ENCODE measurements at regions not wholly inside any gene's neighbourhood (a gene's known extent, or its start where the extent isn't known, plus 50 kb on each side); places are given as distances from the start of the nearest gene placed in this dataset.

DNA sequence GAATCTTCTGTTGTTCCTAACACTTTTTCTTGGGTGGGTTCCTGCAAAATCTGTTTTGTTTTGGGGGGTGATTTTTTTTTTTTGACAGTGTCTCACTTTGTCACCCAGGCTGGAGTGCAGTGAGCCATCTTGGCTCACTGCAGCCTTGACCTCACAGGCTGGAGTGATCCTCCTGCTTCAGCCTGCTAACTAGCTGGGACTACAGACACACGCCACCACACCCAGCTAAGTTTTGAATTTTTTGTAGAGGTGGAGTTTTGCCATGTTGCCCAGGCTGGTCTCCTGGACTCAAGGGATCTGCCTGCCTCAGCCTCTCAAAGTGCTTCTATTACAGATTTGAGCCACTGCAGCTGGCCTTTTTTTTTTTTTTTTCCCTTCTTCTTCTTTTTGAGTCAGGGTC, 60.5 kb upstream of the SNAP91 start:
- no peak overlapping the region for H2AK5ac ChIP-seq (ENCODE audit: low read depth, low read length)
- no peaks in the 10 kb centered on the region for H3K9me3 ChIP-seq (ENCODE audit: control insufficient read depth, insufficient read depth, low read length)
- no peak overlapping the region for H2AFZ ChIP-seq (replicated peaks; ENCODE audit: low read length, poor library complexity)
- H3K9me1 ChIP-seq (ENCODE audit: insufficient read depth, low read length), result no peaks in the 10 kb centered on the region
- no peak overlapping the region for H3K56ac ChIP-seq (ENCODE audit: extremely low read depth, insufficient read depth, low read length)
- no peak for DNase-seq
- no peak overlapping the region for H4K8ac ChIP-seq (ENCODE audit: low read depth in 2 of 2, low read length in 2 of 2)
- no peak for ATAC-seq (ENCODE audit: low read depth)
- WGBS, 2 experiments (ENCODE audit: extremely low coverage in 2 of 2, insufficient read length in 1 of 2), result no CpG with 5 or more reads among the region's 1 CpG
- H3K4me2 ChIP-seq (ENCODE audit: low read depth, low read length), result no peak overlapping the region
- H2BK5ac ChIP-seq (ENCODE audit: low read depth, low read length, poor library complexity, severe bottlenecking), result no peak overlapping the region
- H3K27me3 ChIP-seq (ENCODE audit: control insufficient read depth, insufficient read depth, low read length), result no peaks in the 10 kb centered on the region
- no peak overlapping the region for H3K23ac ChIP-seq (ENCODE audit: low read depth, low read length)
- ChIA-PET CTCF (no interaction called here), POLR2A (ENCODE audit: unreplicated experiment) (no interaction called here)
- dilution Hi-C loops (cut with HindIII; ENCODE audit: low sequenced_read_pairs, unreplicated experiment) (no loop called here), in situ Hi-C loops (cut with MboI; ENCODE audit: low sequenced_read_pairs) (no loop called here), intact Hi-C loops (cut with micrococcal nuclease) (no loop called here)
- no peak overlapping the region for H3K9ac ChIP-seq (ENCODE audit: low read depth, low read length)
- H4K5ac ChIP-seq (ENCODE audit: low read depth, low read length), result no peak overlapping the region
- H2AK9ac ChIP-seq (replicated peaks; ENCODE audit: low read depth, low read length, poor library complexity), result no peak overlapping the region
- H3K4ac ChIP-seq (ENCODE audit: low read depth, low read length), result no peak overlapping the region
- H3K4me3 ChIP-seq (ENCODE audit: insufficient read depth, low read depth, low read length), result no peak overlapping the region
- no peaks in the 10 kb centered on the region for H3K36me3 ChIP-seq (ENCODE audit: control insufficient read depth, insufficient read depth, low read length)
- no peak overlapping the region for H3K27ac ChIP-seq (ENCODE audit: insufficient read depth, low read length)
- no peaks in the 10 kb centered on the region for H3K4me1 ChIP-seq (ENCODE audit: control insufficient read depth, insufficient read depth, low read length)
- no TSS peak for BruUV-seq (replicated peaks)
- H3K79me1 ChIP-seq (ENCODE audit: low read depth in 1 of 2, low read length in 2 of 2), result no peaks in the 10 kb centered on the region
- H2BK15ac ChIP-seq (ENCODE audit: low read depth, low read length), result no peak overlapping the region
- no peak overlapping the region for H2BK120ac ChIP-seq (ENCODE audit: low read depth, low read length)
- no peak overlapping the region for H3K14ac ChIP-seq (replicated peaks; ENCODE audit: low read depth, low read length)
- TF ChIP-seq CHD1 (IDR thresholded peaks at IDR 0.05; ENCODE audit: low read depth, low read length) (no peak), NFE2L2 (IDR thresholded peaks at IDR 0.05; ENCODE audit: low read depth, low read length) (no peak), SMC3 (IDR thresholded peaks at IDR 0.05; ENCODE audit: low read depth, low read length) (no peak), FOS (IDR thresholded peaks at IDR 0.05; ENCODE audit: low read depth, low read length) (no peak), USF2 (IDR thresholded peaks at IDR 0.05; ENCODE audit: low read depth, low read length) (no peak), MAFK (IDR thresholded peaks at IDR 0.05; ENCODE audit: low read depth, low read length) (no peak), RCOR1 (IDR thresholded peaks at IDR 0.05; ENCODE audit: insufficient replicate concordance, low read length) (no peak), POLR2A (IDR thresholded peaks at IDR 0.05; ENCODE audit: low read depth, low read length) (no peak), MXI1 (IDR thresholded peaks at IDR 0.05; ENCODE audit: borderline replicate concordance, low read depth, low read length) (no peak), RFX5 (IDR thresholded peaks at IDR 0.05; ENCODE audit: low read depth, low read length) (no peak), CEBPB (IDR thresholded peaks at IDR 0.05; ENCODE audit: low read depth, low read length) (no peak), BHLHE40 (IDR thresholded peaks at IDR 0.05; ENCODE audit: low read depth, low read length) (no peak), RAD21 (IDR thresholded peaks at IDR 0.05; ENCODE audit: low read length) (no peak), MAZ (IDR thresholded peaks at IDR 0.05; ENCODE audit: borderline replicate concordance, low read depth, low read length) (no peak)
- TF ChIP-seq, protein P1, sequence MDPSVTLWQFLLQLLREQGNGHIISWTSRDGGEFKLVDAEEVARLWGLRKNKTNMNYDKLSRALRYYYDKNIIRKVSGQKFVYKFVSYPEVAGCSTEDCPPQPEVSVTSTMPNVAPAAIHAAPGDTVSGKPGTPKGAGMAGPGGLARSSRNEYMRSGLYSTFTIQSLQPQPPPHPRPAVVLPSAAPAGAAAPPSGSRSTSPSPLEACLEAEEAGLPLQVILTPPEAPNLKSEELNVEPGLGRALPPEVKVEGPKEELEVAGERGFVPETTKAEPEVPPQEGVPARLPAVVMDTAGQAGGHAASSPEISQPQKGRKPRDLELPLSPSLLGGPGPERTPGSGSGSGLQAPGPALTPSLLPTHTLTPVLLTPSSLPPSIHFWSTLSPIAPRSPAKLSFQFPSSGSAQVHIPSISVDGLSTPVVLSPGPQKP (IDR thresholded peaks at IDR 0.05; ENCODE audit: borderline replicate concordance, low read depth, low read length), result no peak
- TF ChIP-seq, protein P2, sequence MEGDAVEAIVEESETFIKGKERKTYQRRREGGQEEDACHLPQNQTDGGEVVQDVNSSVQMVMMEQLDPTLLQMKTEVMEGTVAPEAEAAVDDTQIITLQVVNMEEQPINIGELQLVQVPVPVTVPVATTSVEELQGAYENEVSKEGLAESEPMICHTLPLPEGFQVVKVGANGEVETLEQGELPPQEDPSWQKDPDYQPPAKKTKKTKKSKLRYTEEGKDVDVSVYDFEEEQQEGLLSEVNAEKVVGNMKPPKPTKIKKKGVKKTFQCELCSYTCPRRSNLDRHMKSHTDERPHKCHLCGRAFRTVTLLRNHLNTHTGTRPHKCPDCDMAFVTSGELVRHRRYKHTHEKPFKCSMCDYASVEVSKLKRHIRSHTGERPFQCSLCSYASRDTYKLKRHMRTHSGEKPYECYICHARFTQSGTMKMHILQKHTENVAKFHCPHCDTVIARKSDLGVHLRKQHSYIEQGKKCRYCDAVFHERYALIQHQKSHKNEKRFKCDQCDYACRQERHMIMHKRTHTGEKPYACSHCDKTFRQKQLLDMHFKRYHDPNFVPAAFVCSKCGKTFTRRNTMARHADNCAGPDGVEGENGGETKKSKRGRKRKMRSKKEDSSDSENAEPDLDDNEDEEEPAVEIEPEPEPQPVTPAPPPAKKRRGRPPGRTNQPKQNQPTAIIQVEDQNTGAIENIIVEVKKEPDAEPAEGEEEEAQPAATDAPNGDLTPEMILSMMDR (conservative IDR thresholded peaks at IDR 0.05; ENCODE audit: low read depth, low read length), result no peak
- no peak overlapping the region for H3K18ac ChIP-seq (ENCODE audit: low read depth, low read length)
- no peak overlapping the region for H4K91ac ChIP-seq (ENCODE audit: insufficient read depth, low read depth, low read length)
- no peak overlapping the region for H2BK20ac ChIP-seq (ENCODE audit: low read depth, low read length)
- H4K20me1 ChIP-seq (ENCODE audit: insufficient read depth, low read length), result no peaks in the 10 kb centered on the region

Measured in IMR-90 (cell line).